Gastrocnemius medialis (tissue), 4 donors: ENCODE measurements at regions not wholly inside any gene's neighbourhood (a gene's known extent, or its start where the extent isn't known, plus 50 kb on each side); places are given as distances from the start of the nearest gene placed in this dataset.

Experiments used
- CTCF ChIP-seq, 5 experiments: fragments of 450-650 bp in 3 of 5; fragments of 200-600 bp in 2 of 5; sonication (generic) in 2 of 5; IDR thresholded peaks in 4 of 5; conservative IDR thresholded peaks in 1 of 5; 1 replicate in 4 of 5; 2 replicates in 1 of 5; pipeline ENCODE4 v1.5.1; 2016 to 2019; ENCODE audit warnings: antibody characterized with exemption in 5 of 5, mild to moderate bottlenecking in 3 of 5, moderate library complexity in 3 of 5
- POLR2A ChIP-seq, 2 donors: fragments of 450-650 bp; IDR thresholded peaks; one replicate each; pipeline ENCODE4 v1.6.1; 2017; ENCODE audit warnings: antibody characterized with exemption in 2 of 2, mild to moderate bottlenecking in 2 of 2, moderate library complexity in 2 of 2

- TF ChIP-seq CTCF (IDR thresholded peaks at IDR 0.05 in 4 of 5, conservative IDR thresholded peaks at IDR 0.05 in 1 of 5), result no peak
- no peak for TF ChIP-seq POLR2A (IDR thresholded peaks at IDR 0.05)
Measured at GRCh38 chr13:91169321-91170050, 178.0 kb upstream of the MIR17HG start.
